ENCODE measurements at regions not wholly inside any gene's neighbourhood (a gene's known extent, or its start where the extent isn't known, plus 50 kb on each side); places are given as distances from the start of the nearest gene placed in this dataset.

- DNase-seq: no peak
Observed at GRCh38 chr13:50071379-50071778, 56.1 kb downstream of the KCNRG start.

- DNase-seq: no peak
Observed at GRCh38 chr13:50072676-50073075, 57.4 kb downstream of the KCNRG start.

GRCh38 chr13:50073340-50073739, 58.1 kb downstream of the KCNRG start:
- DNase-seq: no peak

- no peak for DNase-seq
Observed at GRCh38 chr13:50074843-50075242, 59.6 kb downstream of the KCNRG start.

- peak in 1 of 2 donors; percentile 28 for DNase-seq
Observed at GRCh38 chr13:50075619-50076097, 60.4 kb downstream of the KCNRG start.

GRCh38 chr13:50077431-50077830, 62.2 kb downstream of the KCNRG start:
- no peak for DNase-seq

DNA sequence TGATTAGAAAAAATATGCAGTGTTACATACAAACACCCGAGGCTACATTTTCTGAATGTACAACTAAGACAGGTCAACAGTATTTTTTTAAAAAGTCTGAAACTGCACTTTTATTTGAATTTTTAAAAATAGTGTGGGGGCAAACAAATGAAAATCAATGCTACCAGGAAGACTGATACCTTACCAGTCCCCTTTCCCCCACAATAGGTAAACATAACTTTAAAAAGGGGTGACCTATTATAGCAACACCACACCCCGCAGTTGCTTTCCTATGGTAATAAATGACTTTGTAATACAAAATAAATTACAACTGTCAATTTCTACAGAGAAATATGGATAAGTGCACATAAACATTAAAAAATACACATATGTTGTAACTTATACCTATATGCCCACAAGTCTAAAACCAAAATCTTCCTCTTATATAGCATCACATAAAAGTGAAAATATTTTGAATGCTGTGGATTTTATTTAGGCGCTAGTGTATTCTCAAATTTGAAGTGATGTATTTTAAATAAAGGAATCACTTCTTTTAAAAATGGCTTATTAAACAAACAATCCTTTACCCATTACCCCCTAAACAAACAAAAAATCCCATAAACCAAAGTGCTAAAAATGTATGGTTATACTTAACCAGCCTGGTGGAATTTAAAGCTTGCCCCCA, 63.1 kb downstream of the KCNRG start:
- DNase-seq: no peak

DNA sequence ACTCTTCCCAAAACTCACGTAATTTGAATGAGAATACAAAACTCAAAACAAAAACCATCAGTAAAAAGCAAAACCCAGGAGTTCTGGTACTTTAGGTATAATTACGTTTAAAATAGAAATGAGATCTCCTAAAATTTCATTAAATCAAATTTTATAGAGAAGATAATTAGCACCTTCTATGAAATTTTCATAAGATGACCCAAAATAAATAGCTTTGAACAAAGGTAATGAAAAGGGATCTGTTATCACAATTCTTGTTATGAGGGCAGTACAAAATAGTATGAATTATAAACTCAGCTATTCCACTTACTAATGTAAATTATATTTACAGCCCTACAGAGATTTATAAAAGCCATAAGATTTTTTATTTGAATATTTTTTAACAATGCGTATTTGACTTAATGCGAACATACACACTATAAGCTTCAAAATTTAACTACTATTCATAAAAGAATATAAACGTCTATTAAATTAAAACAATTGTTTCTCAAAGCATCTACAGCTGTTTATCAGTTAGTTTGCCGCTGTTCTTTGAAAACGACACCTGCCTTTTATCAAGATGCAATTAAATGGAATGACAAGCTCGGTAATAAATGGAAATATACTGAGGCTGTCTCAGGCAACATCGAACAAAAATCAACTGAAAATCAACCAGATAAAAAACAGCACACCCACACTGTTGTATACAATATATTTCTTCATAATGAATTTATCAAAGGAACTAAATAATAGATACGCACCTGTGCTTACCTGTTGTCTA, 63.8 kb downstream of the KCNRG start:
- DNase-seq: no peak

DNA sequence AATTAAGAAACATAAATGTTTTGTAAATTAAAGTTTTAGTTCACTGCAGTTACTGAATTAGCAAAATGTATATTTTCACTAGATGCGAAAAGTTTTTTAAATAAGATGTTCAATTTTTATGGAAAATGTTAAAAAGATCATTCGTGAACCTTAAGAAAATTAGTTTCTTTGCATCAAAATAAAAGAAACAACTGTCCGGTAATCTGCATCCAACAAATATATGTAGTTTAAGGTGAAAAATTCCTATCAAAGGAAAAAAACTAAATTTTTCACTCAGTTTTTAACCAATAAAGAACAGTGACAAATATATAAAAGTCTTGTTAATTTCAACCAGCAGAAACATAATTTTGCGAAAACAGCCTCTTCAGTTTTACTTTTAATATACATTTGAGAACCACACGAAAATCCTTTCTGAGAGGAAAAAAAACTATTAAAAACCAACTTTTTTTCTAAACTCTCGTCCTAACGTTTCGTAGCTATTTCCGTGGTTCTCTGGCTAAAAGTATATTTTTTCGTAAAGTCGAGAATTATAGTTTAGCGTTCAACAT, 64.5 kb downstream of the KCNRG start:
- DNase-seq: no peak

GRCh38 chr13:50080203-50080910, 65.1 kb downstream of the KCNRG start:
- DNase-seq: peak; percentile 24 to 66

DNA sequence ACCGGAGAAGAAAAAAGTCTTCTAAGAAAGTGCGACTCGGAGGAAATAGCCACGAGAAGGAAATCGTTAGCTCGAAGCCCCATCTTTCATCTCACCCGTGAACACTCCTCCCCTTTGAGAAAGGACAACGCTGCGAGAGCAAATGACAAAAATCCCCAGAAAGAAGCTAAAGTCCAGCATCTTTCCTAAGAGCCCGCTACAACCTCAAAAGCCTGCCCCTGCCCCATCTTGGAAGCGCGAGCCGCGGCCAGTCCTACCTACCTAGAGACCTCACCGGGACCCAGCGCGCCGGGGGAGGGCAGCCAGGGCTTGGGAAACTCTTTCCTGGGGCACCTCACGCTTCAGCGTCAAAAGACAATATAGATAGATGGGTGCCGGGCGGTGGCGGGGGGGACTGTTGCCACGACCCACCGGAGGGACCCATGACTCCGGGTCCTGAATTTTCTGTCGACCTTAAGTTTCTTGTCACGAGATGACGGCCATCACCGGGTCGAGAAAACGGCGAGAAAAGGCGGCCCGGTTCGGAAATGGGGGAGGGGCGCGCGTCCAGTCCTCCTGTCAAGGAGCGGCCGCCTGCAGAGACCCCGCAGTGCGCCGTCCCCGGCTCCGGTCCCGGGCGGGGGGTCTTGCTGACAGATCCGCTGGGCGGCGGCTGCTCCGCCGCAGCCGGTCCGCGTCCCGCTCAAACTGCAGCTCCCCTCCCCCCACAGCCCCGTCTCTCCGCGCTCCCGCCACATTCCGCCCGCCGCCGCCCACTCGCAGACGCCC, 65.9 kb downstream of the KCNRG start:
- peak; percentile 34 to 57 for DNase-seq

GRCh38 chr13:50081679-50082425, 66.6 kb downstream of the KCNRG start:
- DNase-seq: peak; percentile 99

GRCh38 chr13:50082426-50083281, 67.4 kb downstream of the KCNRG start:
- DNase-seq: peak; percentile 72 to 77

- peak in 1 of 2 donors; percentile 43 for DNase-seq
Observed at GRCh38 chr13:50085063-50085462, 69.8 kb downstream of the KCNRG start.

DNA sequence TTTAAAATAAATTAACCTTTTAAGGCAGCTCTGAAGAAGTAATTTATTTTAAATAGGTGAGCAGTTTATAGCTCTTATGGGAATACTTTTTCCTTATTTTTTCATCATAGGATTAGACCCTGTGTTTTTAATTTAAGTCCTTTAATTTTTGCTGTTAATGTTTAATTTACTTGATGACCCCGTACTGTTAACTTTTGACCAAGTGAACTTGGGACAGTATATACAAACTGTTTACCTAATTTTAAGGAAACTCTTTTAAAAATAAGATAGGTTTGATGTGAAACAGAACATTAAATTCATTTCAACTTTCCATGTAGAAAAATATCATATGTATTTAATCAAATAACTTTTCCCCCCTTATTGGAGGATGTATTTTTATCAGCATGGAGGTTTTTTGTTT, 74.4 kb downstream of the KCNRG start:
- no peak for DNase-seq

GRCh38 chr13:50090211-50090610, 75.0 kb downstream of the KCNRG start:
- no peak for DNase-seq

DNA sequence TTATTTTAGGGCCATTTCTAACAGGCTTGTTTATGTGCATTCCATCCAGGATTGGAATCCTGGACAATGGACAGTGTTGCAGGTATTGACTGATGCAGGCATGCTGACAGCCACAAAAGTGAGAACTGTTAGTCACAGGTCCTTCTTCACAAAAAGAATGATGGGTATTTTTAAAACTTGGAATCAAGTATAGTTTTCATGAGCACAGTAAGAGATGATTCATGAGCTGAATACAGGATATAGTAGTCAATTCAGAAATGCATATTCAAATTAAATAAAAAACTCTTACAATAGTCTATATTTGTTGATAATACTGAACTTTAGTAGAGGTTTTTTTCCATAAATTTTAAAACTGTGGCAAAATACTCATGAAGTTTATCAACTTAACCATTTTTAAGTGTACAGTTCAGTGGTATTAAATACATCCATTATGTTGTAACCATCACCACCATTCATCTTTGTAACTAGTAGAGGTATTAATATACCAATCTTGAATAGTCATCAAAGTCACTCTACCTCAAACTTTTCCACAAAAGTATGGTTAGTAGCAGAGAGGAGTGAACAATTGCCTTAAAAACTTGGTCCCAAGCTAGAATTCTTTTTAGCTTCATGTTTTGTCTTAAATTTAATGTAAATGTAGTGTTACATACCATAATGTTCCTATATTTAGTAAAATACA, 79.5 kb downstream of the KCNRG start:
- no peak for DNase-seq

- no peak for DNase-seq
Observed at GRCh38 chr13:50098693-50099092, 83.4 kb downstream of the KCNRG start.

GRCh38 chr13:50099473-50099872, 84.2 kb downstream of the KCNRG start:
- no peak for DNase-seq

GRCh38 chr13:50101590-50101989, 86.3 kb downstream of the KCNRG start:
- no peak for DNase-seq
